ENCODE measurements at regions not wholly inside any gene's neighbourhood (a gene's known extent, or its start where the extent isn't known, plus 50 kb on each side); places are given as distances from the start of the nearest gene placed in this dataset.

DNA sequence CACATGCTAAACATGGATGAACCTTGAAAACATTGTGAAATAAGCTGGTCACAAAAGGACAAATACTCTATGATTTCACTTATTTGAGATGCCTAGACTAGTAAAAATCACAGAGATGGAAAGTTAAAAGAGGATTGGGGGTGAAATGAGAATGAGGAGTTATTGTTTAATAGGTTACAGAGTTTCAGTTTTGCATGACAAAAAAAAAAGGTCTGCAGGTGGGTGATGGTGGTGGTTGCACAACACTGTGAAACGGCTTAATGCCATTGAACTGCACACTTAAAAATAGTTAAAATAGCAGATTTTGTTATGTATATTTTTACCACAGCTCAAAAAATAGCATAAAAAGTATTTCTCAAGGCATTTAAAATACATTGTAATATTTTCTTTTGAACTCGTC is 151.9 kb upstream of the NRXN3 start:
- TF ChIP-seq, protein P1, sequence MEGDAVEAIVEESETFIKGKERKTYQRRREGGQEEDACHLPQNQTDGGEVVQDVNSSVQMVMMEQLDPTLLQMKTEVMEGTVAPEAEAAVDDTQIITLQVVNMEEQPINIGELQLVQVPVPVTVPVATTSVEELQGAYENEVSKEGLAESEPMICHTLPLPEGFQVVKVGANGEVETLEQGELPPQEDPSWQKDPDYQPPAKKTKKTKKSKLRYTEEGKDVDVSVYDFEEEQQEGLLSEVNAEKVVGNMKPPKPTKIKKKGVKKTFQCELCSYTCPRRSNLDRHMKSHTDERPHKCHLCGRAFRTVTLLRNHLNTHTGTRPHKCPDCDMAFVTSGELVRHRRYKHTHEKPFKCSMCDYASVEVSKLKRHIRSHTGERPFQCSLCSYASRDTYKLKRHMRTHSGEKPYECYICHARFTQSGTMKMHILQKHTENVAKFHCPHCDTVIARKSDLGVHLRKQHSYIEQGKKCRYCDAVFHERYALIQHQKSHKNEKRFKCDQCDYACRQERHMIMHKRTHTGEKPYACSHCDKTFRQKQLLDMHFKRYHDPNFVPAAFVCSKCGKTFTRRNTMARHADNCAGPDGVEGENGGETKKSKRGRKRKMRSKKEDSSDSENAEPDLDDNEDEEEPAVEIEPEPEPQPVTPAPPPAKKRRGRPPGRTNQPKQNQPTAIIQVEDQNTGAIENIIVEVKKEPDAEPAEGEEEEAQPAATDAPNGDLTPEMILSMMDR (IDR thresholded peaks at IDR 0.05) = no peak
- TF ChIP-seq EZH2 (IDR thresholded peaks at IDR 0.05) = no peak

Measured in neural progenitor cell (in vitro differentiated cells).